ENCODE measurements at regions not wholly inside any gene's neighbourhood (a gene's known extent, or its start where the extent isn't known, plus 50 kb on each side); places are given as distances from the start of the nearest gene placed in this dataset.

GRCh38 chr1:114209971-114210370 is 56.3 kb upstream of the SYT6 start:
- H3K27ac ChIP-seq (ENCODE audit: low read depth in 2 of 2, low read length in 1 of 2) = no peak overlapping the region
- no peak overlapping the region for H3K4me3 ChIP-seq (ENCODE audit: low read depth in 2 of 2, low read length in 1 of 2)
- H3K9me3 ChIP-seq = no peaks in the 10 kb centered on the region
- no peaks in the 10 kb centered on the region for H4K20me1 ChIP-seq (ENCODE audit: insufficient read depth)
- H2AFZ ChIP-seq (ENCODE audit: low read depth) = no peak overlapping the region
- H3K27me3 ChIP-seq (ENCODE audit: insufficient read depth) = peaks cover 3% of the 10 kb centered on the region; the same call in 1 of the 2 replicates
- 42% methylated on average over 5 of the region's 5 CpGs for WGBS (ENCODE audit: low lambda C conversion rate)
- H3F3A ChIP-seq (replicated peaks; ENCODE audit: insufficient read depth) = no peaks in the 10 kb centered on the region
- ChIA-PET CTCF (interaction anchor here (2.2 kb wide), 1 partner anchor 73 kb away, joined by 6 read pairs; no protein-coding TSS in a partner anchor), POLR2A (no interaction called here)
- TF ChIP-seq NRF1 (IDR thresholded peaks at IDR 0.05; ENCODE audit: low read depth, low read length) (no peak), FOXM1 (IDR thresholded peaks at IDR 0.05; ENCODE audit: low read depth) (no peak), RAD21 (IDR thresholded peaks at IDR 0.05; ENCODE audit: low read length) (no peak), USF1 (IDR thresholded peaks at IDR 0.05; ENCODE audit: borderline replicate concordance, low read depth) (no peak), CHD2 (IDR thresholded peaks at IDR 0.05; ENCODE audit: low read length, partially characterized antibody) (no peak), FOXJ3 (CRISPR knock-in tag; IDR thresholded peaks at IDR 0.05) (no peak), TAF1 (IDR thresholded peaks at IDR 0.05; ENCODE audit: borderline replicate concordance, low read depth, low read length) (no peak), FOSL2 (IDR thresholded peaks at IDR 0.05; ENCODE audit: borderline replicate concordance, low read depth) (no peak), IRF3 (IDR thresholded peaks at IDR 0.05; ENCODE audit: low read depth, low read length) (no peak), REST (IDR thresholded peaks at IDR 0.05; ENCODE audit: low read depth, low read length) (no peak), GATA2 (CRISPR knock-in tag; IDR thresholded peaks at IDR 0.05) (no peak), TCF12 (IDR thresholded peaks at IDR 0.05) (no peak), ZBTB33 (IDR thresholded peaks at IDR 0.05; ENCODE audit: borderline replicate concordance, low read depth) (no peak), TEAD4 (IDR thresholded peaks at IDR 0.05; ENCODE audit: borderline replicate concordance, insufficient read depth) (no peak), EP300 (IDR thresholded peaks at IDR 0.05; ENCODE audit: borderline replicate concordance in 1 of 2, low read depth in 1 of 2, low read length in 1 of 2) (no peak)
- no peaks in the 10 kb centered on the region; a peak in 1 of 4 replicates for H3K4me1 ChIP-seq (ENCODE audit: control insufficient read depth in 1 of 2, insufficient read depth in 2 of 2, low read depth in 1 of 2, low read length in 1 of 2)
- no peaks in the 10 kb centered on the region for H3K36me3 ChIP-seq (replicated peaks in 1 of 2; ENCODE audit: control insufficient read depth in 1 of 2, insufficient read depth in 2 of 2, low read length in 1 of 2)
- DNase-seq = no peak
- no peak overlapping the region for H3K9ac ChIP-seq
- H3K4me2 ChIP-seq = no peak overlapping the region
- no peaks in the 10 kb centered on the region for H3K79me2 ChIP-seq (ENCODE audit: insufficient read depth)
- no peaks in the 10 kb centered on the region for H3K9me2 ChIP-seq
